ENCODE measurements at regions not wholly inside any gene's neighbourhood (a gene's known extent, or its start where the extent isn't known, plus 50 kb on each side); places are given as distances from the start of the nearest gene placed in this dataset.
"Not testable (repeated sequence)": the region's sequence is repeated elsewhere in the genome, so short reads cannot be mapped to it uniquely, and the experiment has no call there.

DNA sequence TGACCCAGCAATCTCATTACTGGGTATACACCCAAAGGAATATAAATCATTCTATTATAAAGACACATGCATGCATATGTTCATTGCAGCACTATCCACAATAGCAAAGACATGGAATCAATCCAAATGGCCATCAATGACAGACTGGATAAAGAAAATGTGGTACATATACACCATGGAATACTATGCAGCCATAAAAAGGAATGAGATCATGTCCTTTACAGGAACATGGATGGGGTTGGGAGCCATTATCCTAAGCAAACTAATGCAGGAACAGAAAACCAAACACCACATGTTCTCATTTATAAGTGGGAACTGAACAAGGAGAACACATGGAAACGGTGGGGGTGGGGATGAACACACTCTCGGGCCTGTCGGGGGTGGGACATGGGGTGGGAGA lies 129.2 kb upstream of the STK26 start:
- DNase-seq (ENCODE audit: low read depth in 2 of 2) = not testable (repeated sequence)

- no peak for DNase-seq (ENCODE audit: low read depth in 2 of 2)
Observed at GRCh38 chrX:131894995-131895394, 128.1 kb upstream of the STK26 start.

DNA sequence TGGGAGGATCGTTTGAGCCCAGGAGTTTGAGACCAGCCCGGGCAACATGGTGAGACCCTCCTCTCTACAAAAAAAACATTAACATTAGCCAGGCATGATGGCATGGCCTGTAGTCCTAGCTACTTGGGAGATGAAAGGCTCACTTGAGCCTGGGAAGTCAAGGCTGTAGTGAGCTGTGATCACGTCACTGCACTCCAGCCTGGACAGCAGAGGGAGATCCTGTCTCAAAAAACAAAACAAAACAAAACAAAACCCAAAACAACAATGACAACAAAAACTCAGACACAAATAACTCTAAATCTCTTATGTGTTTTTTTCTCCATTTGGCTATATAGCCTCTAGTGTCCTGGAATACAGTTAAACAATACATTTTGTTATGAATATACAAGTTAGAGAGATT lies 127.3 kb upstream of the STK26 start:
- no peak for DNase-seq (ENCODE audit: low read depth in 2 of 2)

GRCh38 chrX:131901546-131901945 lies 121.6 kb upstream of the STK26 start:
- DNase-seq (ENCODE audit: low read depth in 2 of 2) = no peak

GRCh38 chrX:131907488-131908314 lies 115.4 kb upstream of the STK26 start:
- DNase-seq (ENCODE audit: low read depth in 2 of 2) = no peak

DNA sequence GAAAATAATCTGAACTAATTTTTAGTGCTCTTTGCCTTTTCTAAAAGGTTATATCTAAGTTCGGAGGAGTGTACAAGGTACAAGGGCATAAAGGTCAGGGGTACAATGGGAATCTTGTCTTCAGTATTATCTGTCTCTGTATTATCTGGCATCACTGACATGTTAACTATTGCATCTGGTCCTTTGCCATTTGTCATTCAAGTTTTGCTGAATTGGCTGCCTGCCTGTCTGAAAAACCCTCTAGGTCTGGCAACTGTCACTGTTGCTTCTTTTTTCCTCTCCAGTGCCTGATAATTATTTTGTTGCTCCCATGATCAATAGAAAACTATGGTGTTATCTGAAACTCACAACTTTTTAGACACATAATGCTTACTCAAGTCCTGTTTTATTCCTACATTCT lies 112.5 kb upstream of the STK26 start:
- DNase-seq (ENCODE audit: low read depth in 2 of 2) = no peak

DNA sequence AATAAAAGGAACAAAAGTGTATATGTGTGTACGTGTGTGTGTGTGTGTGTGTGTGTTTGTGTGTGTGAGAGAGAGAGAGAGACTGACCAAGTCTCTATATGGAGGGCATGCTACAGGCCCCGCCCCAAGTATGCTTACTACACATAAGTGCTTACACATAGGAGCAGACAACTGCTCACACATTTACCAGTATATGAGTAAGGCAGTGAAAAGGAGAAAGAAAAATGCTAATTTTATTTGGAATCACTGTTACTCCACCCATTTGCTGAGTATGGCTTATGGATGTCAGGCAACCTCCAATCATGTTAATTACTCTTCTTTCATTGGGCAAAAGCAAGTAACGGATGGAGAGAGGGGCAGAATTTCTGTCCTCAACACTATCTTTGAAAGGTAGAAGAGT lies 107.6 kb upstream of the STK26 start:
- DNase-seq (ENCODE audit: low read depth in 2 of 2) = no peak

- no peak for DNase-seq (ENCODE audit: low read depth in 2 of 2)
Observed at GRCh38 chrX:131917588-131917987, 105.5 kb upstream of the STK26 start.

GRCh38 chrX:131918839-131919238 lies 104.3 kb upstream of the STK26 start:
- DNase-seq (ENCODE audit: low read depth in 2 of 2) = no peak

DNA sequence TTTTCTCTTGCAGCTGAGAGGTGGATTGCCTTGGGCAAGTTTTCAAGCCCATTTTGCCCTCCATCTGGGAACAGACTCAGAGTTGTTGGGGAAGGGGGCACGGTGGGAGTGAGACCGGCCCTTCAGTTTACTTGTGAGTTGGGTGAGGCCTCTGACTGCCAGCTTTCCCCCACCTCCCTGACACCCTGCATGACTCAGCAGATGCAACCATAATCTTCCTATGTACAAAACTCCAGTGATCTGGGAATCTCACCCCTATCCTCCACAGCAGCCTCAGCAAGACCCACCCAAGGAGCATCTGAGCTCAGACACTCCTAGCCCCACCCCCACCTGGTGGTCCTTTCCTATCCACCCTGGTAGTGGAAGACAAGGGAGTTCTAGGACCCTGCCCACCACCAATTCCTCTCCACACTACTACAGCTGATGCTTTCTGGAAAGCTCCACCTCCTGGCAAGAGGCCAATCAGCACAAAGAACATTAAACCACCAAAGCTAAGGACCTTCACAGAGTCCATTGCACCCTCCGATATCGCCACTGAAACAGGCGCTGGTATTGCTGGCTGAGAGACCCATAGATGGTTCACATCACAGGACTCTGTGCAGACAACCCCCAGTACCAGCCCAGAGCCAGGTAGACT lies 99.4 kb upstream of the STK26 start:
- no peak for DNase-seq (ENCODE audit: low read depth in 2 of 2)

GRCh38 chrX:131938749-131939148 lies 84.4 kb upstream of the STK26 start:
- DNase-seq (ENCODE audit: low read depth in 2 of 2) = no peak

- DNase-seq (ENCODE audit: low read depth in 2 of 2) = no peak
Observed at GRCh38 chrX:131942034-131942433, 81.1 kb upstream of the STK26 start.

DNA sequence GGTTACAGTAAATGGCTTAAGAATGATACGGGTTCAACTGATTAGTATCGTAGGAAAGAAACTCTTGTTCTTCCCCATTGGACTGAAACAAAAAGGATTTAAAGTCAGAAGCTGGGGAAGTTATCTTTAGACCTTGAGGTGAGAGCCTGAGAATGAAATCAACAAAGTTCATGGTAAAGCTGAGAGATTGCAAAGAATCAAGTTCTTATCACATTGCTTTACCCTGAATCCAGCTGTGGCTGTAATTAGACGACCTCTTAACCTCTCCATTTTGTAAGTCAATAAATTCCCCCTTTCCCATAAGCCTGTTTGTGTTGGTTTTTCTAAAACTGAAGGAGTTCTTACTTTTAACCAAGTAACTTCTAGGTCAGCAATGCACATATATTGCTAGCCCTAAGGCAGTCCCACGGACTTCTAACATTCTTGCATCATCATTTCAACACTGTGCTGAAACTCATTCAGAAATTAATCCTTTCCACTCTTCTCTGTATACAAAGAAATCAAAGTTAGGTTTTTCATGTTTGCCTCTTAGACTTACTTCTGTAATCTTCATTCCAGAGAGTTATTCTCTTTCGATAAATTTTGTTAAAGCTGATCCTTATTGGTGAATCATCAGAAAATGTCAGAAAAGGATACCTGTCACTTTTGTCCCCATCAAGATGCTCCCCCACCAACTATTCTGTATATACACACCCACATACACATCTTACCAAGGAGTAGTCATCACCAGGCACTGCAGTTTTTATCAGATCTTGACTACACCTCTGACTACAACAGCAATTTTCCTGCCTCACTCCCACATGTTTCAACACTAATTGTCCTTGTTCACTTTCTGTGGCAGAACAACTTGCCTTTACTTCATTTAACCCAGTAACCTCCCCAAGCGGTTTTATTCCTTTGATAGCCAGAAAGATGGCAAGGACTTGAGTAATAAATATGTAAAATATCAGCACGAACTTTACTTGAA lies 77.9 kb upstream of the STK26 start:
- DNase-seq (ENCODE audit: low read depth in 2 of 2) = no peak

DNA sequence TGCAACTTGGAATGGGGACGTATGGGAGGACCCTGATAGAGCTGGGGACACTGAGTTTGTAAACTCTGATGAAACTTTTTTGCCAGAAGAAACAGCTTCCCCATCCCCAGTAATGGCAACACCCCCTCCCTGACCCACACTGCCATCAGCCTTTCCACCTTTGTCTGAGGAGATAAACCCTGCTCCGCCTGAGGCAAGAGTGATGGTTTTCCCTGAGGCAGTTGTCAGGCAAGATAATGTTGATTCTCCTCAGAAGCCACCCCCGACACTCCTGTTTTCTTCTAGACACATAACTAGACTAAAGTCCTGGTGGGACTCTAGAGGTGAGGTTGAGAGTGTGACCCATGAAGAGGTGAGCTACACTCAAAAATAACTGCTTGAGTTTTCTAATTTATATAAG lies 71.9 kb upstream of the STK26 start:
- DNase-seq (ENCODE audit: low read depth in 2 of 2) = no peak

DNA sequence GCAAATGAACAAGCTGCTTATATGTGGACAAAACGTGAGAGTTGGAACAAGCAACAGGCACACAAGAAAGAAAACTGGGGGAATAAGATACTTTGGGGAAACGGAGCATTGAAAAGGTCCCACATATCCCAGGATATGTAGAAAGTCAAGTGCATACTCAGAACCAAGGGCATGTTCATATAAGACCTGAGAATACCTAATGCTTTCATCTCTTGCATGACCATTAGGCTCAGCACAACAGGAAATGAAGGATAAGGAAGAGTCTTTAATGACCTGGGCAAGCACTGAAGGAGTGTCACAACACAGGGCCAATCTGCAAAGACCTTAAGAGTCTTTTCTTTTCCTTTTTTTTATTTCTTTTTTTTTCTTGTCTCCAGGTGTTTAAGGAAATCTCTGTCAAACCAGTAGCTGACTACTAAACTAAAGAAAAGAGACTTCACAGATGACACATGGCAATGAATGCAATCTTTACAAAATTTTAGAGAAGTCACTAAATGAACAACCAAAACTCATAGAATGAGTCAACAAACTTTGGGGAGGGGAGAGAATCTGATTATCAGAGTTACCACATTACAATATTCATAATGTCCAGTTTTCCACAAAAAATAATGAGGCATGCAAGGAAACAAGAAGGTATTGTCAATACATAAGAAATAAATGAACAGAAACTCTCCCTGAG lies 67.9 kb upstream of the STK26 start:
- DNase-seq (ENCODE audit: low read depth in 2 of 2) = no peak

DNA sequence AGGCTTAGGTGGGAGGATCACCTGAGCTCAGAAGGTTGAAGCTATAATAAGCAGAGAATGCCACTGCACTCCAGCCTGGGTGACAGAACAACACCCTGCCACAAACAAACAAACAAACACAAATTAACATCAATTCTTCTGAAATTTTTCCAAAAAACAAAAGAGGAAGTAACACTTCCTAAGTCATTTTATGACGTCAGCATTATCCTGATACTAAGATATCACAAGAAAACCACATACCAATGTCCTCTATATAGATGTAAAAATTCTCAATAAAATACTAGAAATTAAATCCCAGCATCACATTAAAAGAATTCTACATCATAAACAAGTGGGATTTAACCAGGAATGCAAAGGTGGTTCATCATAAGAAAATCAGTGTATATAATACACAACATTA lies 64.4 kb upstream of the STK26 start:
- no peak for DNase-seq (ENCODE audit: low read depth in 2 of 2)

- DNase-seq (ENCODE audit: low read depth in 2 of 2) = no peak
Observed at GRCh38 chrX:131970347-131970746, 52.8 kb upstream of the STK26 start.
